GM23248 (cell line): ENCODE measurements at regions not wholly inside any gene's neighbourhood (a gene's known extent, or its start where the extent isn't known, plus 50 kb on each side); places are given as distances from the start of the nearest gene placed in this dataset.

Experiments used
- EZH2 ChIP-seq: fragments of 200-600 bp; sonication (generic); IDR thresholded peaks from 2 replicates; pipeline ENCODE4 v1.6.1; 2018; ENCODE audit warnings: antibody characterized with exemption, mild to moderate bottlenecking; ENCODE audit not compliant: insufficient read depth, poor library complexity, severe bottlenecking
- EZH2phosphoT487 ChIP-seq: fragments of 200-600 bp; sonication (generic); IDR thresholded peaks from 2 replicates; pipeline ENCODE4 v1.6.1; 2018; ENCODE audit warnings: antibody characterized with exemption, moderate library complexity, mild to moderate bottlenecking, low read depth; ENCODE audit not compliant: insufficient read depth

DNA sequence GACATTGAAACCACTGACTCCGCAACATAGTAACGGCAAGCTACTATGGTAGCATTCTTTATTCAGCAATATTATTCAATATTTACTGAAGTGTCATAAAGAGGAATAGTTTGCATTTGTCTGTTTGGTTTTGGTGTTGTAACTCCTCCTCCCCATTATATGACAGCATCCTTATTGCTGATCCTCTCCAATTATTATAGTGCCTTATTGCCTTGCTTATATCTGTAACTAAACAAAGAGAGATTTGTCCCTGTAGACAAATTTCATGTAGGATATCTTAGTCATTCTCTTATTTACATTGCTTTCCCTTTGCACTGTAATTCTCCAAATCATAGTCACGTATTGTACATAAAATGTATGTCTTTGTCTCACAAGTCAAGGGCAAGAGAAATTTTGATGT lies 1041.2 kb upstream of the ZEB2 start:
- no peak for TF ChIP-seq EZH2
- TF ChIP-seq EZH2phosphoT487: no peak
